ENCODE measurements at regions not wholly inside any gene's neighbourhood (a gene's known extent, or its start where the extent isn't known, plus 50 kb on each side); places are given as distances from the start of the nearest gene placed in this dataset.

DNA sequence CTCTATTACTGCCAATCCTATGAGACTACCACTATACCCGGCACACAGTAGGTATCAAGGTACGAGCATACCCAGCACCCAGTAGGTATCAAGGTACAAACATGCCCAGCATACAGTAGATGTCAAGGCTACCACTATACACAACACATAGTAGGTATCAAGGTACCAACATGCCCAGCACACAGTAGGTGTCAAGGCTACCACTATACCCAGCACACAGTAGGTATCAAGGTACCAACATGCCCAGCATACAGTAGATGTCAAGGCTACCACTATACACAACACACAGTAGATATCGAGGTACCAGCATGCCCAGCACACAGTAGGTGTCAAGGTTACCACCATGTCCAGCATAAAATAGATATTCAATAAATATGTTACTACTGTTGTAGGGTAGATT is 98.4 kb downstream of the C1orf94 start:
- TF ChIP-seq SIN3A (IDR thresholded peaks at IDR 0.05; ENCODE audit: borderline replicate concordance, insufficient read depth, low read depth, low read length) (no peak), POLR2AphosphoS5 (IDR thresholded peaks at IDR 0.05; ENCODE audit: low read depth, low read length) (no peak), TCF7L2 (IDR thresholded peaks at IDR 0.05; ENCODE audit: low read depth, low read length) (no peak), CTCF (IDR thresholded peaks at IDR 0.05) (no peak)
- TF ChIP-seq, protein P1, sequence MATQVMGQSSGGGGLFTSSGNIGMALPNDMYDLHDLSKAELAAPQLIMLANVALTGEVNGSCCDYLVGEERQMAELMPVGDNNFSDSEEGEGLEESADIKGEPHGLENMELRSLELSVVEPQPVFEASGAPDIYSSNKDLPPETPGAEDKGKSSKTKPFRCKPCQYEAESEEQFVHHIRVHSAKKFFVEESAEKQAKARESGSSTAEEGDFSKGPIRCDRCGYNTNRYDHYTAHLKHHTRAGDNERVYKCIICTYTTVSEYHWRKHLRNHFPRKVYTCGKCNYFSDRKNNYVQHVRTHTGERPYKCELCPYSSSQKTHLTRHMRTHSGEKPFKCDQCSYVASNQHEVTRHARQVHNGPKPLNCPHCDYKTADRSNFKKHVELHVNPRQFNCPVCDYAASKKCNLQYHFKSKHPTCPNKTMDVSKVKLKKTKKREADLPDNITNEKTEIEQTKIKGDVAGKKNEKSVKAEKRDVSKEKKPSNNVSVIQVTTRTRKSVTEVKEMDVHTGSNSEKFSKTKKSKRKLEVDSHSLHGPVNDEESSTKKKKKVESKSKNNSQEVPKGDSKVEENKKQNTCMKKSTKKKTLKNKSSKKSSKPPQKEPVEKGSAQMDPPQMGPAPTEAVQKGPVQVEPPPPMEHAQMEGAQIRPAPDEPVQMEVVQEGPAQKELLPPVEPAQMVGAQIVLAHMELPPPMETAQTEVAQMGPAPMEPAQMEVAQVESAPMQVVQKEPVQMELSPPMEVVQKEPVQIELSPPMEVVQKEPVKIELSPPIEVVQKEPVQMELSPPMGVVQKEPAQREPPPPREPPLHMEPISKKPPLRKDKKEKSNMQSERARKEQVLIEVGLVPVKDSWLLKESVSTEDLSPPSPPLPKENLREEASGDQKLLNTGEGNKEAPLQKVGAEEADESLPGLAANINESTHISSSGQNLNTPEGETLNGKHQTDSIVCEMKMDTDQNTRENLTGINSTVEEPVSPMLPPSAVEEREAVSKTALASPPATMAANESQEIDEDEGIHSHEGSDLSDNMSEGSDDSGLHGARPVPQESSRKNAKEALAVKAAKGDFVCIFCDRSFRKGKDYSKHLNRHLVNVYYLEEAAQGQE (IDR thresholded peaks at IDR 0.05; ENCODE audit: insufficient read depth in 1 of 2, low read depth in 2 of 2, low read length in 1 of 2) = no peak
- intact Hi-C loops (cut with micrococcal nuclease; ENCODE audit: unreplicated experiment) = no loop called here
- no peaks in the 10 kb centered on the region for H3K36me3 ChIP-seq (ENCODE audit: control insufficient read depth, insufficient read depth, low read length)
- H3K27ac ChIP-seq (ENCODE audit: low read length) = no peak overlapping the region
- BruUV-seq (replicated peaks) = no TSS peak
- CTCF ChIA-PET = no interaction called here
- ATAC-seq (no peak), DNase-seq (ENCODE audit: low read depth, low spot score) (no peak)
- H3K27me3 ChIP-seq (ENCODE audit: control insufficient read depth, insufficient read depth, low read length) = no peaks in the 10 kb centered on the region
- H3K9me3 ChIP-seq (ENCODE audit: control insufficient read depth, insufficient read depth, low read depth, low read length) = no peaks in the 10 kb centered on the region
- POLR2A ChIA-PET = no interaction called here
- H3K4me1 ChIP-seq (ENCODE audit: control insufficient read depth, insufficient read depth, low read length) = no peaks in the 10 kb centered on the region
- no peak overlapping the region for H3K4me3 ChIP-seq (ENCODE audit: low read depth in 2 of 2, low read length in 2 of 2)
- in situ Hi-C loops (cut with HindIII; ENCODE audit: low pct_unique_long_range_greater_than_20kb, low sequenced_read_pairs) = no loop called here

DNA sequence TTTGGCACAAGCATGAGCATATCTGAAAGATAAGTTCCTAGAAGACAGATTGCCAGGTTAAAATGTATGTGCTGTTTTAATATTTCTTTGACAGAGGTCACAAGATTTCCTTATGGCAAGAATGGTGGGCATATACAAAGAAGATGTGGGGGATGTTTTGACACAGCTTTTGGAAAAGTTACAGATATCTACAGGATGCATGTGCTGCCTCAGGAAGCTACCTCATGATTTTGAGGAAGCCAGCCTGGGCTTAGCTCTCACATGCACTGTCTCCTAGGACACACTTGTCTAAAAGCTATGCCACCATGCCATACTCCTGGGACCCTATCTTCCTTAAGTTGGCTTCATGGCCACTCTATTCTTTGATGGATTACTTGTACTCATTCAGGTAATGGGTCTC is 99.9 kb downstream of the C1orf94 start:
- Histone ChIP-seq H3K36me3 (ENCODE audit: control insufficient read depth, insufficient read depth, low read length) (no peaks in the 10 kb centered on the region), H3K9me3 (ENCODE audit: control insufficient read depth, insufficient read depth, low read depth, low read length) (no peaks in the 10 kb centered on the region), H3K4me1 (ENCODE audit: control insufficient read depth, insufficient read depth, low read length) (no peaks in the 10 kb centered on the region), H3K27ac (ENCODE audit: low read length) (no peak overlapping the region), H3K27me3 (ENCODE audit: control insufficient read depth, insufficient read depth, low read length) (no peaks in the 10 kb centered on the region), H3K4me3 (ENCODE audit: low read depth in 2 of 2, low read length in 2 of 2) (no peak overlapping the region)
- ChIA-PET POLR2A (no interaction called here), CTCF (no interaction called here)
- intact Hi-C loops (cut with micrococcal nuclease; ENCODE audit: unreplicated experiment) (no loop called here), in situ Hi-C loops (cut with HindIII; ENCODE audit: low pct_unique_long_range_greater_than_20kb, low sequenced_read_pairs) (no loop called here)
- no peak for DNase-seq (ENCODE audit: low read depth, low spot score)
- TF ChIP-seq, protein P1 (IDR thresholded peaks at IDR 0.05; ENCODE audit: insufficient read depth in 1 of 2, low read depth in 2 of 2, low read length in 1 of 2) = no peak
- no peak for TF ChIP-seq SIN3A (IDR thresholded peaks at IDR 0.05; ENCODE audit: borderline replicate concordance, insufficient read depth, low read depth, low read length)
- TF ChIP-seq CTCF (IDR thresholded peaks at IDR 0.05) = no peak
- TF ChIP-seq TCF7L2 (IDR thresholded peaks at IDR 0.05; ENCODE audit: low read depth, low read length) = no peak
- TF ChIP-seq POLR2AphosphoS5 (IDR thresholded peaks at IDR 0.05; ENCODE audit: low read depth, low read length) = no peak
- no TSS peak for BruUV-seq (replicated peaks)
- no peak for ATAC-seq

Measured in Panc1 (cell line).